Mucosa of descending colon (tissue), 3 donors: ENCODE measurements at regions not wholly inside any gene's neighbourhood (a gene's known extent, or its start where the extent isn't known, plus 50 kb on each side); places are given as distances from the start of the nearest gene placed in this dataset.

ENCODE experiments used
- ATAC-seq: fragments of 200-7000 bp; cut with Tn5 transposase; one replicate; pipeline ENCODE4 v1.9.1; 2020; ENCODE audit warnings: mild to moderate bottlenecking, moderate library complexity
- DNase-seq, 3 donors: peaks; one replicate each; pipeline ENCODE4 v3.0.0-alpha.2; 2020
- H3K36me3 ChIP-seq: fragments of 200-600 bp; one replicate; pipeline ENCODE4 v1.8.0; 2021; ENCODE audit warnings: low read depth, mild to moderate bottlenecking
- H3K4me1 ChIP-seq: fragments of 200-600 bp; one replicate; pipeline ENCODE4 v1.8.0; 2021; ENCODE audit warnings: low read depth, mild to moderate bottlenecking
- H3K4me3 ChIP-seq: fragments of 200-600 bp; one replicate; pipeline ENCODE4 v1.8.0; 2021; ENCODE audit warnings: mild to moderate bottlenecking
- H3K9me3 ChIP-seq: fragments of 200-600 bp; one replicate; pipeline ENCODE4 v1.8.0; 2021; ENCODE audit warnings: mild to moderate bottlenecking
- CTCF ChIP-seq: fragments of 200-600 bp; IDR thresholded peaks from one replicate; pipeline ENCODE4 v1.8.0; 2022; ENCODE audit warnings: antibody characterized with exemption, mild to moderate bottlenecking
- intact Hi-C, 2 donors: fragments of 100-400 bp; cut with DNase I in 1 of 2; cut with micrococcal nuclease in 1 of 2; formaldehyde crosslinking; loops; one replicate each; pipeline versions ENCODE4 v1.11.0 to v1.11.1; 2022; cut with DNase I, micrococcal nuclease
- donor health status: DM: no; HTN: no; CAD: no; lungs with moderate emphysema.
- donor health status: DM: no; HTN: no; CAD: no.
- donor health status: DM: no; HTN: yes; CAD: no.

- intact Hi-C loops: loop anchor here in 1 of 2 donors (1.0 kb wide), 1 partner anchor 27 kb away; no protein-coding TSS in a partner anchor
- no peak for TF ChIP-seq CTCF
- no peaks in the 10 kb centered on the region for H3K36me3 ChIP-seq
- peak in 1 of 3 donors; percentile 3 for DNase-seq
- H3K4me1 ChIP-seq: no peaks in the 10 kb centered on the region
- no peak for ATAC-seq
- no peaks in the 10 kb centered on the region for H3K9me3 ChIP-seq
- H3K4me3 ChIP-seq: no peak overlapping the region
These were observed 94.3 kb upstream of the NBEA start for GRCh38 chr13:34847766-34848165.

GRCh38 chr13:34849406-34849805 lies 92.7 kb upstream of the NBEA start:
- ATAC-seq (no peak), DNase-seq (no peak)
- TF ChIP-seq CTCF: no peak
- intact Hi-C loops: no loop called here
- Histone ChIP-seq H3K36me3 (no peaks in the 10 kb centered on the region), H3K4me3 (no peak overlapping the region), H3K4me1 (no peaks in the 10 kb centered on the region), H3K9me3 (no peaks in the 10 kb centered on the region)

DNA sequence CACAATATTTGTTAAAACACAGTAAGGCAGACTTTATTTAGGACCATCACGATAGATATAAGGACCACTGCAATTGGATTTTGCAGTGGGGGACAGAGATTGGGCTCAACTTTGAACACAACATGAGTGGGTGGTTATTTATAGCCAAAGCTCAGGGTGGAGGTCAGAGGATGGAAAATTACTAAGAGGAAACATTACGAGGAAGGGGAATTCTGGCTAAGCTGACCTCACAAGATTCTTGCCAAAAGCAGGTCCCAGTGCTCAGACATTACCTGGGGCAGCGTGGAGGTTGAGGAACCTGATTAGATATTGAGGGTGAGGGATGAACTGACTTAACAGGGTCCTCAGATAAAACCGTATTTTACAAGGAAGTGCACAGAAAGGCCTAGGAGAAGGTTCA lies 88.9 kb upstream of the NBEA start:
- ATAC-seq (no peak), DNase-seq (no peak)
- Histone ChIP-seq H3K4me3 (no peak overlapping the region), H3K9me3 (no peaks in the 10 kb centered on the region), H3K4me1 (no peaks in the 10 kb centered on the region), H3K36me3 (no peaks in the 10 kb centered on the region)
- intact Hi-C loops: no loop called here
- TF ChIP-seq CTCF: no peak

- no peak for TF ChIP-seq CTCF
- H3K9me3 ChIP-seq: no peaks in the 10 kb centered on the region
- intact Hi-C loops: no loop called here
- H3K36me3 ChIP-seq: no peaks in the 10 kb centered on the region
- no peak for DNase-seq
- ATAC-seq: peak; percentile 59
- H3K4me1 ChIP-seq: no peaks in the 10 kb centered on the region
- H3K4me3 ChIP-seq: no peak overlapping the region
These were observed 84.3 kb upstream of the NBEA start for GRCh38 chr13:34857558-34858325.

- ATAC-seq: no peak
- TF ChIP-seq CTCF: no peak
- Histone ChIP-seq H3K9me3 (no peaks in the 10 kb centered on the region), H3K36me3 (no peaks in the 10 kb centered on the region), H3K4me1 (no peaks in the 10 kb centered on the region), H3K4me3 (no peak overlapping the region)
- intact Hi-C loops: no loop called here
- no peak for DNase-seq
These were observed 79.8 kb upstream of the NBEA start for GRCh38 chr13:34862311-34862710.
